Liver (tissue), 8 donors: ENCODE measurements at regions not wholly inside any gene's neighbourhood (a gene's known extent, or its start where the extent isn't known, plus 50 kb on each side); places are given as distances from the start of the nearest gene placed in this dataset.
"Not testable (repeated sequence)": the region's sequence is repeated elsewhere in the genome, so short reads cannot be mapped to it uniquely, and the experiment has no call there.

Experiments
- DNase-seq: peaks from one replicate; pipeline ENCODE4 v3.0.0-alpha.2; 2017; ENCODE audit warnings: low spot score
- H3K27ac ChIP-seq, 2 donors: one replicate each; pipeline ENCODE4 v1.7.0; 2013; ENCODE audit warnings: inconsistent platforms in 2 of 2, low read length in 2 of 2, control low read depth in 1 of 2, low read depth in 1 of 2, mild to moderate bottlenecking in 1 of 2
- H3K27me3 ChIP-seq, 4 donors: one replicate each; pipeline versions ENCODE4 v1.6.1 to v1.7.0; 2013; ENCODE audit warnings: low read length in 3 of 4, inconsistent platforms in 1 of 4, mild to moderate bottlenecking in 1 of 4, moderate library complexity in 1 of 4; ENCODE audit not compliant: control insufficient read depth in 4 of 4, insufficient read depth in 4 of 4
- H3K36me3 ChIP-seq, 4 donors: one replicate each; pipeline versions ENCODE4 v1.6.1 to v1.7.0; 2013; ENCODE audit warnings: low read length in 3 of 4, mild to moderate bottlenecking in 3 of 4, low read depth in 1 of 4, moderate library complexity in 1 of 4; ENCODE audit not compliant: control insufficient read depth in 4 of 4, insufficient read depth in 3 of 4
- H3K4me1 ChIP-seq, 4 donors: one replicate each; pipeline versions ENCODE4 v1.6.1 to v1.7.0; 2013; ENCODE audit warnings: low read length in 3 of 4, mild to moderate bottlenecking in 3 of 4, moderate library complexity in 1 of 4; ENCODE audit not compliant: control insufficient read depth in 4 of 4, insufficient read depth in 4 of 4
- H3K4me3 ChIP-seq, 3 donors: one replicate each; pipeline versions ENCODE4 v1.6.1 to v1.7.0; 2013; ENCODE audit warnings: low read length in 3 of 3, control low read depth in 1 of 3, low read depth in 1 of 3, mild to moderate bottlenecking in 1 of 3
- H3K9ac ChIP-seq, 2 donors: one replicate each; pipeline ENCODE4 v1.7.0; 2013; ENCODE audit warnings: low read length in 2 of 2, mild to moderate bottlenecking in 2 of 2, moderate library complexity in 2 of 2, control low read depth in 1 of 2, low read depth in 1 of 2
- H3K9me3 ChIP-seq, 4 donors: one replicate each; pipeline versions ENCODE4 v1.6.1 to v1.7.0; 2013; ENCODE audit warnings: low read length in 3 of 4; ENCODE audit not compliant: control insufficient read depth in 4 of 4
- CTCF ChIP-seq: fragments of 150-350 bp; IDR thresholded peaks from 2 replicates; pipeline ENCODE4 v1.5.1; 2017; ENCODE audit warnings: improper control_type of control experiment, low read depth, low read length; ENCODE audit not compliant: missing input control
- EGR1 ChIP-seq, 2 donors: IDR thresholded peaks; 2 replicates each; pipeline ENCODE4 v1.6.1; 2016 to 2018; ENCODE audit warnings: antibody characterized with exemption in 2 of 2, low read depth in 2 of 2
- FOXA2 ChIP-seq: IDR thresholded peaks from 2 replicates; pipeline ENCODE4 v1.6.1; 2016; ENCODE audit warnings: antibody characterized with exemption
- GABPA ChIP-seq, 2 donors: IDR thresholded peaks in 1 of 2; conservative IDR thresholded peaks in 1 of 2; 2 replicates each; pipeline ENCODE4 v1.6.1; 2016; ENCODE audit warnings: antibody characterized with exemption in 2 of 2, mild to moderate bottlenecking in 1 of 2, moderate library complexity in 1 of 2
- HNF4A ChIP-seq, 2 donors: conservative IDR thresholded peaks; 2 replicates each; pipeline ENCODE4 v1.6.1; 2016; ENCODE audit warnings: antibody characterized with exemption in 2 of 2, mild to moderate bottlenecking in 2 of 2
- NR2F2 ChIP-seq: IDR thresholded peaks from 2 replicates; pipeline ENCODE4 v1.6.1; 2016; ENCODE audit warnings: antibody characterized with exemption
- REST ChIP-seq: IDR thresholded peaks from 2 replicates; pipeline ENCODE4 v1.6.1; 2016; ENCODE audit warnings: antibody characterized with exemption, mild to moderate bottlenecking
- RXRA ChIP-seq, 2 donors: IDR thresholded peaks; 2 replicates each; pipeline ENCODE4 v1.6.1; 2017 to 2018; ENCODE audit warnings: antibody characterized with exemption in 2 of 2, mild to moderate bottlenecking in 1 of 2
- SP1 ChIP-seq: IDR thresholded peaks from 2 replicates; pipeline ENCODE4 v1.6.1; 2018; ENCODE audit warnings: antibody characterized with exemption, mild to moderate bottlenecking
- TAF1 ChIP-seq: conservative IDR thresholded peaks from 2 replicates; pipeline ENCODE4 v1.6.1; 2016; ENCODE audit warnings: antibody characterized with exemption, mild to moderate bottlenecking
- WGBS: extraction: QIAGEN DNeasy Blood & Tissue Kit; methylation state at CpG from one replicate; pipeline ENCODE4 v1.1.7; 2013; 5-methylcytosine and 5-hydroxymethylcytosine counted together
- donor health status: healthy.
- donor health status: healthy.
- donor health status: healthy.
- donor health status: healthy.
- donor health status: healthy.

- H3K27me3 ChIP-seq: no peaks in the 10 kb centered on the region
- no peak overlapping the region for H3K27ac ChIP-seq
- peaks cover 2 to 6% (median 4%) of the 10 kb centered on the region in 4 donors for H3K9me3 ChIP-seq
- DNase-seq: no peak
- 85% methylated on average over 3 of the region's 3 CpGs for WGBS
- no peaks in the 10 kb centered on the region for H3K4me1 ChIP-seq
- H3K4me3 ChIP-seq: no peak overlapping the region
- H3K36me3 ChIP-seq: no peaks in the 10 kb centered on the region
- TF ChIP-seq FOXA2 (no peak), TAF1 (no peak), HNF4A (conservative IDR thresholded peaks at IDR 0.05) (no peak), EGR1 (IDR thresholded peaks at IDR 0.05; ENCODE audit: low read depth in 2 of 2) (no peak), RXRA (IDR thresholded peaks at IDR 0.05) (no peak)
- no peak overlapping the region for H3K9ac ChIP-seq
Observed at GRCh38 chr5:87722286-87722685, 309.6 kb upstream of the CCNH start.

GRCh38 chr5:87718224-87718925 lies 305.6 kb upstream of the CCNH start:
- not testable (repeated sequence) for H3K9ac ChIP-seq, H3K27me3 ChIP-seq, H3K27ac ChIP-seq, H3K4me1 ChIP-seq, H3K9me3 ChIP-seq, H3K4me3 ChIP-seq, DNase-seq, H3K36me3 ChIP-seq
- 81% methylated on average over 15 of the region's 15 CpGs for WGBS

- no peak for DNase-seq
- Histone ChIP-seq H3K4me1 (no peaks in the 10 kb centered on the region), H3K27me3 (no peaks in the 10 kb centered on the region), H3K9me3 (peaks cover 2 to 6% (median 4%) of the 10 kb centered on the region in 4 donors), H3K27ac (no peak overlapping the region), H3K4me3 (no peak overlapping the region), H3K9ac (no peak overlapping the region), H3K36me3 (no peaks in the 10 kb centered on the region)
- WGBS: 85% methylated on average over 2 of the region's 2 CpGs
- no peak for TF ChIP-seq NR2F2
- TF ChIP-seq CTCF: no peak
- TF ChIP-seq GABPA (IDR thresholded peaks at IDR 0.05 in 1 of 2, conservative IDR thresholded peaks at IDR 0.05 in 1 of 2): no peak
- TF ChIP-seq REST: no peak
- no peak for TF ChIP-seq SP1
- no peak for TF ChIP-seq EGR1 (IDR thresholded peaks at IDR 0.05; ENCODE audit: low read depth in 2 of 2)
- no peak for TF ChIP-seq FOXA2
Observed at GRCh38 chr5:87717761-87718160, 305.0 kb upstream of the CCNH start.
